Fibroblast of mammary gland (primary cell): ENCODE measurements at regions not wholly inside any gene's neighbourhood (a gene's known extent, or its start where the extent isn't known, plus 50 kb on each side); places are given as distances from the start of the nearest gene placed in this dataset.

Experiments
- DNase-seq: peaks from one replicate; pipeline ENCODE4 v3.0.0-alpha.2; 2010; ENCODE audit warnings: low read depth
- H3K4me3 ChIP-seq: 2 replicates; pipeline ENCODE4 v1.5.1; 2011; ENCODE audit warnings: low read depth, mild to moderate bottlenecking, low read length, moderate library complexity; ENCODE audit not compliant: control insufficient read depth
- CTCF ChIP-seq: conservative IDR thresholded peaks from 2 replicates; pipeline ENCODE4 v1.5.1; 2011; ENCODE audit warnings: low read depth, low read length, inconsistent platforms; ENCODE audit not compliant: control insufficient read depth, insufficient read depth

GRCh38 chr2:236798491-236798890 is 228.9 kb downstream of the ACKR3 start:
- no peak overlapping the region for H3K4me3 ChIP-seq
- no peak for TF ChIP-seq CTCF
- no peak for DNase-seq

DNA sequence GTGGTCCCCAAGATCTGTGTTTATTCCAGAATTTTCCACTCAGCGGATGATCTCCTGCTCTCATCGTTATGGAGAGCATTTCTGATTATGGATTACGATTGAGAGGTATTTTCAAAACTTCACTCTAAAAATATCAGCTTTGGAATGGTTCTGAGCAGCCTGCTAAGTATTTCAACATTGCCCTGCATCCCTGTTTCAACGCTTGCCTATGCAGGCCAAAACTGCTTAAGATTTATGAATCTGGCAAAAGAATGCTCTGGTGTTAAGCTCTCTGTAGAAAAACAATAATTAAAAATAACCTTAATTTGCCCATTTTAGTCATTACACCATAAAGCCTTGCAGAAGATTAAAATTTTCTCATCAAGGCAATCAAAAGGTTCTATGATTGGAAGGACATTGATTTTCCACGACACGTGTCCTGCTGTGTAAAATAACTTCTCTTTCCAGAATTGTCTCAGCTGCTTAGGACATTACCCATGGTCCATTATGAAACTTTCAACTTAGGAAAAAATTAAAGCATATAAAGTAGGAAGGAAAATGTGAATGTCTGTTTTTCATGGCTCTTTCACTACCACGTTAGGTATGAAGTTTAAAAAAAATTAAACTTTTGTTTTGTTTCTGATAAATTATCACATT is 229.9 kb downstream of the ACKR3 start:
- H3K4me3 ChIP-seq, result no peak overlapping the region
- DNase-seq, result no peak
- no peak for TF ChIP-seq CTCF

DNA sequence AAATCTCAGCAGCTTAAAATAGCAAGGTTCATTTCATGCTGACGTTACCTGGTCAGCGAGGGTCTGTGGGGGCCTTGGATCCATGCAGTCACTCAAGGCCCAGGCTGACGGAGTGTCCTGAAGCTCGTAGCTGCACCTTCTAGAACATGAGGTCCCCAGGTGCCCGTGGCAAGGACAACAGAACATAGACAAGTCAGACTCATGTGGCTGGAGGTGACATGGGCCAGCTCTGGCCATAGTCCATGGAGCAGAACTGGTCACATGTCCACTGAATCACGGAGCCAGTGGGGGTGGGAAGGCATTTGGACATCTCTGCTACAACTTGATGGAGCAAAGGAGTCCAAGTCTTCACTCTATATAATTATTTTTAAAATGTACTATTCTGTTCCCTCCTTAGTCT is 233.2 kb downstream of the ACKR3 start:
- H3K4me3 ChIP-seq, result no peak overlapping the region
- no peak for TF ChIP-seq CTCF
- no peak for DNase-seq

- TF ChIP-seq CTCF, result no peak
- DNase-seq, result no peak
- no peak overlapping the region for H3K4me3 ChIP-seq
Measured at GRCh38 chr2:236803621-236804020, 234.0 kb downstream of the ACKR3 start.

DNA sequence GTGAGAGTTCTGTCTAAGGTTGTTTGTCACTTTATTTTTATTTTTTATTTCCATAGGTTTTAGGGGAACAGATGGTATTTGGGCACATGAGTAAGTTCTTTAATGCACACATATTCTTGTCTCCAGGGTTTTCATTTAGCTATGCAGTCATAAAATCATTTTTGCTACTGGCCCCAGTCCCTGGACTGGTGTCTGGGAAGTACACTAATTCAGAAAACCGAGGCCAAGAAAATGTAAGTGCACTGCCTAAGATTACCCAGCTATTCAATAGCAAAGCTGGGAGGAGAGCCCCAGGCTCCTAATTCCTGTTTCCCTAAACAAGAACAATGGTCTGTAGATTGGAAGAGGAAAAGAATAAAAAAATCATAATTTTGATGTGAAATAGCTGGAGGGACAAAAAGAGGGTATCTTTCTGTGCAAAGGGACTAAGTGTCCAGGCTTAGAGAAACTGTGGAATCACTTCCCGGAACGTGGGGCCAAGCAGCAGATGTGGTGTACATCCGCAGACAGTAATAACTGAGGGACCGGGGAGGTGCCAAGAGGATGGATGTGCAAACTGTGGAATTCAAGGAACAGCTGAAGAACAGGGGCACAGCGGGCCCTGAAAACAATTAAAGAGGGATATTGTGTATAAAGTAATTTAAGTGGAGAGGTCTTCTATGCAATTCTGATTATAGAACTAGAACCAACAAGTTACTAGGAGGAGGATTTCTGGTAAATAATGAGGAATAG is 236.3 kb downstream of the ACKR3 start:
- no peak for DNase-seq
- no peak overlapping the region for H3K4me3 ChIP-seq
- TF ChIP-seq CTCF, result no peak

DNA sequence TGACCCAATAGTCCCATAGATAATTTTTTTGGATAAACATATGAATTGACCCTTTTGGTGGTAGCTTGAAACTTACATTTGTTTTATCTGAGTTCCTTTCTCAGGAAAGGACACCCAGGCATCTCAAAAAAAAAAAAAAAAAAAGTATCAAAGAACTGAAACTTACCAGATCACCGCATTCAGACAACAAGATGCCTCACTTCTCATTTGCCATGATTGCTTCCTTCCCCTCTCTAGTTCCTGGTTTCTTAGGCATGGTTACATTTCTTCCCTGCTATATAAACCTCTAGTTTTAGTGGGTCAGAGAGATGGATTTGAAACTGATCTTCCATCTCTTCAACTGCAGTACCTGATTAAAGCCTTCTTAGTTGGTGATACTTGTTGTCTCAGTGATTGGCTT is 240.1 kb downstream of the ACKR3 start:
- TF ChIP-seq CTCF, result no peak
- H3K4me3 ChIP-seq, result no peak overlapping the region
- DNase-seq, result no peak
